IMR-90 (cell line): ENCODE measurements at regions not wholly inside any gene's neighbourhood (a gene's known extent, or its start where the extent isn't known, plus 50 kb on each side); places are given as distances from the start of the nearest gene placed in this dataset.
A peak's percentile ranks its signal among the peaks of the same experiment; 100 is the strongest.

ENCODE experiments used
- ATAC-seq: fragments of 200-7000 bp; cut with Tn5 transposase; 2 replicates; pipeline ENCODE4 v1.9.1; 2020; ENCODE audit warnings: low read depth, mild to moderate bottlenecking, moderate library complexity
- BruUV-seq: library from RNA; stranded (reverse); fragments of 400-500 nt; replicated peaks from 2 replicates; lab custom pipeline; 2021; lab: Mats Ljungman, UMichigan
- CTCF ChIA-PET: fragments of 300-600 bp; formaldehyde crosslinking; extraction: SDS; loops from one replicate; lab custom pipeline; 2021; ENCODE audit warnings: antibody characterized with exemption; lab: Yijun Ruan, JAX
- POLR2A ChIA-PET: fragments of 300-600 bp; sonication (Branson Sonifier 250); formaldehyde crosslinking; loops from one replicate; lab custom pipeline; 2022; ENCODE audit warnings: antibody characterized with exemption; ENCODE audit not compliant: unreplicated experiment; lab: Charles Lee
- DNase-seq: peaks from one replicate; pipeline ENCODE4 v3.0.0; 2013
- H2AFZ ChIP-seq: replicated peaks from 2 replicates; pipeline ENCODE3; 2013; ENCODE audit warnings: low read length, mild to moderate bottlenecking; ENCODE audit not compliant: poor library complexity
- H2AK5ac ChIP-seq: 2 replicates; pipeline ENCODE4 v1.6.1; 2013; ENCODE audit warnings: low read depth, low read length, inconsistent platforms
- H2AK9ac ChIP-seq: replicated peaks from 2 replicates; pipeline ENCODE3; 2013; ENCODE audit warnings: mild to moderate bottlenecking, low read depth, low read length, moderate library complexity; ENCODE audit not compliant: poor library complexity
- H2BK120ac ChIP-seq: 2 replicates; pipeline ENCODE4 v1.6.1; 2013; ENCODE audit warnings: low read depth, low read length, inconsistent platforms
- H2BK15ac ChIP-seq: 3 replicates; pipeline ENCODE4 v1.6.1; 2013; ENCODE audit warnings: low read depth, low read length, inconsistent platforms
- H2BK20ac ChIP-seq: 2 replicates; pipeline ENCODE4 v1.6.1; 2013; ENCODE audit warnings: low read depth, mild to moderate bottlenecking, inconsistent platforms, low read length, moderate library complexity
- H2BK5ac ChIP-seq: 2 replicates; pipeline ENCODE4 v1.6.1; 2013; ENCODE audit warnings: mild to moderate bottlenecking, low read depth, low read length, inconsistent platforms; ENCODE audit not compliant: poor library complexity, severe bottlenecking
- H3K14ac ChIP-seq: replicated peaks from 2 replicates; pipeline ENCODE4 v1.6.1; 2013; ENCODE audit warnings: low read depth, low read length, inconsistent platforms
- H3K18ac ChIP-seq: 2 replicates; pipeline ENCODE4 v1.6.1; 2013; ENCODE audit warnings: low read depth, low read length, control low read depth
- H3K23ac ChIP-seq: 2 replicates; pipeline ENCODE4 v1.6.1; 2013; ENCODE audit warnings: low read depth, low read length, inconsistent platforms
- H3K27ac ChIP-seq: 2 replicates; pipeline ENCODE4 v1.5.1; 2013; ENCODE audit warnings: mild to moderate bottlenecking, control low read depth, low read length; ENCODE audit not compliant: insufficient read depth
- H3K27me3 ChIP-seq: 2 replicates; pipeline ENCODE4 v1.6.1; 2013; ENCODE audit warnings: low read length; ENCODE audit not compliant: control insufficient read depth, insufficient read depth
- H3K36me3 ChIP-seq: 2 replicates; pipeline ENCODE4 v1.6.1; 2013; ENCODE audit warnings: low read length, mixed read lengths; ENCODE audit not compliant: control insufficient read depth, insufficient read depth
- H3K4ac ChIP-seq: 2 replicates; pipeline ENCODE4 v1.6.1; 2013; ENCODE audit warnings: low read depth, low read length, inconsistent platforms
- H3K4me1 ChIP-seq: 2 replicates; pipeline ENCODE4 v1.6.1; 2013; ENCODE audit warnings: low read length, mixed read lengths; ENCODE audit not compliant: control insufficient read depth, insufficient read depth
- H3K4me2 ChIP-seq: 2 replicates; pipeline ENCODE4 v1.6.1; 2013; ENCODE audit warnings: low read depth, mild to moderate bottlenecking, control low read depth, low read length, moderate library complexity
- H3K4me3 ChIP-seq: 2 replicates; pipeline ENCODE4 v1.5.1; 2013; ENCODE audit warnings: low read depth, mild to moderate bottlenecking, control low read depth, low read length, moderate library complexity; ENCODE audit not compliant: insufficient read depth
- H3K56ac ChIP-seq: 2 replicates; pipeline ENCODE4 v1.6.1; 2013; ENCODE audit warnings: low read length, inconsistent platforms; ENCODE audit not compliant: insufficient read depth; ENCODE audit errors: extremely low read depth
- H3K79me1 ChIP-seq, 2 experiments: 2 replicates each; pipeline ENCODE4 v1.6.1; 2013; ENCODE audit warnings: low read length in 2 of 2, inconsistent platforms in 1 of 2, low read depth in 1 of 2
- H3K9ac ChIP-seq: 2 replicates; pipeline ENCODE4 v1.6.1; 2013; ENCODE audit warnings: low read depth, low read length, control low read depth
- H3K9me1 ChIP-seq: 2 replicates; pipeline ENCODE4 v1.6.1; 2013; ENCODE audit warnings: low read length, inconsistent platforms; ENCODE audit not compliant: insufficient read depth
- H3K9me3 ChIP-seq: 2 replicates; pipeline ENCODE4 v1.6.1; 2013; ENCODE audit warnings: low read length; ENCODE audit not compliant: control insufficient read depth, insufficient read depth
- H4K20me1 ChIP-seq: 2 replicates; pipeline ENCODE4 v1.6.1; 2013; ENCODE audit warnings: low read length, inconsistent platforms; ENCODE audit not compliant: insufficient read depth
- H4K5ac ChIP-seq: 2 replicates; pipeline ENCODE4 v1.6.1; 2013; ENCODE audit warnings: mild to moderate bottlenecking, low read depth, low read length, control low read depth
- H4K8ac ChIP-seq, 2 experiments: 2 replicates each; pipeline ENCODE4 v1.6.1; 2013; ENCODE audit warnings: low read depth in 2 of 2, low read length in 2 of 2, control low read depth in 1 of 2, inconsistent platforms in 1 of 2
- H4K91ac ChIP-seq: 2 replicates; pipeline ENCODE4 v1.6.1; 2013; ENCODE audit warnings: low read depth, low read length, inconsistent platforms; ENCODE audit not compliant: insufficient read depth
- BHLHE40 ChIP-seq: fragments of 150-350 bp; IDR thresholded peaks from 2 replicates; pipeline ENCODE4 v1.6.1; 2016; ENCODE audit warnings: mild to moderate bottlenecking, low read depth, low read length
- CEBPB ChIP-seq: IDR thresholded peaks from 2 replicates; pipeline ENCODE4 v1.6.1; 2012; ENCODE audit warnings: low read depth, low read length, improper control_type of control experiment
- ELK1 ChIP-seq: fragments of 150-350 bp; IDR thresholded peaks from 2 replicates; pipeline ENCODE4 v1.6.1; 2016; ENCODE audit warnings: low read depth, mild to moderate bottlenecking, low read length, moderate library complexity, borderline replicate concordance
- FOS ChIP-seq: fragments of 150-350 bp; IDR thresholded peaks from 2 replicates; pipeline ENCODE4 v1.6.1; 2016; ENCODE audit warnings: low read depth, low read length
- WGBS, 2 experiments: methylation state at CpG; one replicate each; pipeline versions ENCODE4 v1.1.5 to v1.1.7; 2013; ENCODE audit warnings: missing lambda C conversion rate in 2 of 2; ENCODE audit not compliant: insufficient read length in 1 of 2; ENCODE audit errors: extremely low coverage in 2 of 2; 5-methylcytosine and 5-hydroxymethylcytosine counted together
- dilution Hi-C: fragments of 300-500 bp; cut with HindIII; formaldehyde crosslinking; loops from one replicate; pipeline ENCODE4 v1.14.3; 2018; ENCODE audit warnings: low sequenced_read_pairs; ENCODE audit not compliant: unreplicated experiment
- in situ Hi-C: fragments of 300-500 bp; cut with MboI; formaldehyde crosslinking; loops from 3 replicates; pipeline ENCODE4 v1.14.3; 2019; ENCODE audit warnings: low sequenced_read_pairs, inconsistent platforms, mixed read lengths
- intact Hi-C: fragments of 100-400 bp; cut with micrococcal nuclease; formaldehyde crosslinking; loops from 2 replicates; pipeline ENCODE4 v1.10.0; 2022

- no peak; the same call in 1 of the 2 replicates for ATAC-seq
- in situ Hi-C loops = no loop called here
- POLR2A ChIA-PET = no interaction called here
Observed at GRCh38 chr2:223697316-223697891, 95.2 kb upstream of the SCG2 start.

More at GRCh38 chr2:223697316-223697891, 95.2 kb upstream of the SCG2 start:
- H3K56ac ChIP-seq = no peak overlapping the region
- no peaks in the 10 kb centered on the region for H3K9me3 ChIP-seq
- H4K91ac ChIP-seq = no peak overlapping the region; the same call in 1 of the 2 replicates
- no CpG with 5 or more reads among the region's 2 CpGs for WGBS, 2 experiments
- no peak overlapping the region for H3K9ac ChIP-seq
- peak overlapping the region; percentile 91 for H2BK20ac ChIP-seq
- intact Hi-C loops (loop anchor here (10.0 kb wide), 2 partner anchors 247 to 713 kb away; partner anchors contain the start of gene WDFY1), dilution Hi-C loops (no loop called here)
- TF ChIP-seq ELK1 (no peak), BHLHE40 (no peak), FOS (no peak), CEBPB (no peak)
- H3K27me3 ChIP-seq = no peaks in the 10 kb centered on the region
- no peaks in the 10 kb centered on the region for H4K20me1 ChIP-seq
- CTCF ChIA-PET = no interaction called here
- H3K79me1 ChIP-seq = no peaks in the 10 kb centered on the region
- H2BK15ac ChIP-seq = 0 out of 3 replicates have a peak overlapping the region, but pooled peaks have one; percentile 77
- no TSS peak for BruUV-seq
- no peak overlapping the region for H2AK9ac ChIP-seq
- no peak overlapping the region for H3K4me3 ChIP-seq
- peaks cover 7% of the 10 kb centered on the region for H3K4me1 ChIP-seq
- peak overlapping the region; percentile 63; the same call in 1 of the 2 replicates for H3K4ac ChIP-seq
- no peak overlapping the region for H3K4me2 ChIP-seq
- H3K9me1 ChIP-seq = no peaks in the 10 kb centered on the region
- H3K27ac ChIP-seq = no peak overlapping the region
- H3K36me3 ChIP-seq = no peaks in the 10 kb centered on the region
- H2BK120ac ChIP-seq = peak overlapping the region; percentile 59; the same call in 1 of the 2 replicates
- no peak for DNase-seq
- peak overlapping the region; percentile 87; the same call in 1 of the 2 replicates for H3K18ac ChIP-seq
- H2AFZ ChIP-seq = no peak overlapping the region
- H3K23ac ChIP-seq = no peak overlapping the region
- no peak overlapping the region for H3K14ac ChIP-seq
- H2BK5ac ChIP-seq = peak overlapping the region; percentile 74
- H4K5ac ChIP-seq = no peak overlapping the region; the same call in 1 of the 2 replicates
- no peak overlapping the region; the same call in 1 of the 2 replicates for H2AK5ac ChIP-seq
- peak overlapping the region; percentile 40 to 71; a peak in 2 of 4 replicates for H4K8ac ChIP-seq
